Stimulated activated CD4-positive, alpha-beta T cell treated with anti-CD3 and anti-CD28 coated beads, Interleukin-2, amount 100 ng/mL, for 48 hours (primary cell): ENCODE measurements at regions not wholly inside any gene's neighbourhood (a gene's known extent, or its start where the extent isn't known, plus 50 kb on each side); places are given as distances from the start of the nearest gene placed in this dataset.

Experiments used
- DNase-seq, 2 donors: peaks; one replicate each; pipeline ENCODE4 v3.0.0-alpha.2; 2020

- no peak for DNase-seq
Measured at GRCh38 chr20:56841346-56841908, 212.3 kb downstream of the TFAP2C start.

GRCh38 chr20:56842056-56842455 is 212.9 kb downstream of the TFAP2C start:
- DNase-seq: no peak

- no peak for DNase-seq
Measured at GRCh38 chr20:56843386-56843785, 214.3 kb downstream of the TFAP2C start.

GRCh38 chr20:56843817-56844216 is 214.7 kb downstream of the TFAP2C start:
- no peak for DNase-seq

GRCh38 chr20:56845546-56846086 is 216.5 kb downstream of the TFAP2C start:
- no peak for DNase-seq

- DNase-seq: no peak
Measured at GRCh38 chr20:56848561-56848960, 219.5 kb downstream of the TFAP2C start.

- DNase-seq: no peak
Measured at GRCh38 chr20:56851552-56851951, 222.4 kb downstream of the TFAP2C start.

GRCh38 chr20:56855708-56856107 is 226.6 kb downstream of the TFAP2C start:
- DNase-seq: no peak

GRCh38 chr20:56857950-56858349 is 228.8 kb downstream of the TFAP2C start:
- DNase-seq: no peak

- no peak for DNase-seq
Measured at GRCh38 chr20:56859039-56859800, 230.1 kb downstream of the TFAP2C start.

- DNase-seq: no peak
Measured at GRCh38 chr20:56859801-56860261, 230.7 kb downstream of the TFAP2C start.

- DNase-seq: no peak
Measured at GRCh38 chr20:56860413-56860812, 231.3 kb downstream of the TFAP2C start.

- no peak for DNase-seq
Measured at GRCh38 chr20:56861590-56861989, 232.5 kb downstream of the TFAP2C start.

- DNase-seq: no peak
Measured at GRCh38 chr20:56865055-56865454, 235.9 kb downstream of the TFAP2C start.

GRCh38 chr20:56867128-56867527 is 238.0 kb downstream of the TFAP2C start:
- DNase-seq: no peak

- DNase-seq: no peak
Measured at GRCh38 chr20:56868746-56869145, 239.6 kb downstream of the TFAP2C start.

GRCh38 chr20:56870271-56870670 is 241.2 kb downstream of the TFAP2C start:
- DNase-seq: no peak

GRCh38 chr20:56871691-56872090 is 242.6 kb downstream of the TFAP2C start:
- DNase-seq: no peak

- no peak for DNase-seq
Measured at GRCh38 chr20:56872620-56873458, 243.7 kb downstream of the TFAP2C start.

- DNase-seq: no peak
Measured at GRCh38 chr20:56873836-56874235, 244.7 kb downstream of the TFAP2C start.

- DNase-seq: no peak
Measured at GRCh38 chr20:56875052-56875659, 246.1 kb downstream of the TFAP2C start.

GRCh38 chr20:56875803-56876202 is 246.7 kb downstream of the TFAP2C start:
- no peak for DNase-seq

GRCh38 chr20:56885521-56885920 is 256.4 kb downstream of the TFAP2C start:
- no peak for DNase-seq
